Endothelial cell of umbilical vein (primary cell): ENCODE measurements at regions not wholly inside any gene's neighbourhood (a gene's known extent, or its start where the extent isn't known, plus 50 kb on each side); places are given as distances from the start of the nearest gene placed in this dataset.

ENCODE experiments used
- BruUV-seq: library from RNA; stranded (reverse); fragments of 400-500 nt; replicated peaks from 2 replicates; lab custom pipeline; 2021; lab: Mats Ljungman, UMichigan
- CTCF ChIA-PET: fragments of 300-600, 350-600 bp; sonication (Branson Sonifier 250); formaldehyde crosslinking; loops from one replicate; lab custom pipeline; 2021; ENCODE audit warnings: antibody characterized with exemption, inconsistent platforms; lab: Charles Lee
- POLR2A ChIA-PET: fragments of 300-600, 350-600 bp; sonication (Branson Sonifier 250); formaldehyde crosslinking; loops from one replicate; lab custom pipeline; 2021; ENCODE audit warnings: antibody characterized with exemption, inconsistent platforms; lab: Charles Lee
- DNase-seq: peaks from one replicate; pipeline ENCODE4 v3.0.0-alpha.2; 2011; ENCODE audit warnings: low read depth, low spot score
- FAIRE-seq: peaks from 2 replicates; lab custom pipeline; 2011; peaks lifted over from hg19 to GRCh38; lab: Jason Lieb, UNC
- H2AFZ ChIP-seq: 2 replicates; pipeline ENCODE4 v1.6.0; 2012; ENCODE audit warnings: low read depth, low read length, control low read depth, inconsistent platforms
- H3K27ac ChIP-seq: 2 replicates; pipeline ENCODE4 v1.5.1; 2011; ENCODE audit warnings: low read depth, mild to moderate bottlenecking, control low read depth, low read length, moderate library complexity; ENCODE audit not compliant: insufficient read depth
- H3K27me3 ChIP-seq, 2 experiments: 2 replicates each; pipeline versions ENCODE4 v1.6.0 to v1.6.1; 2011; ENCODE audit warnings: low read length in 2 of 2, mixed read lengths in 1 of 2; ENCODE audit not compliant: control insufficient read depth in 2 of 2, insufficient read depth in 2 of 2
- H3K36me3 ChIP-seq, 2 experiments: 2 replicates in 1 of 2; 3 replicates in 1 of 2; pipeline ENCODE4 v1.5.1; 2011; ENCODE audit warnings: low read length in 2 of 2, mild to moderate bottlenecking in 1 of 2, moderate library complexity in 1 of 2; ENCODE audit not compliant: control insufficient read depth in 2 of 2, insufficient read depth in 2 of 2; ENCODE audit errors: extremely low read depth in 1 of 2
- H3K4me1 ChIP-seq: 3 replicates; pipeline ENCODE4 v1.5.1; 2011; ENCODE audit warnings: mild to moderate bottlenecking, low read length; ENCODE audit not compliant: control insufficient read depth, insufficient read depth; ENCODE audit errors: extremely low read depth
- H3K4me2 ChIP-seq: 2 replicates; pipeline ENCODE4 v1.6.1; 2011; ENCODE audit warnings: low read length, control low read depth, mixed read lengths; ENCODE audit not compliant: insufficient read depth
- H3K4me3 ChIP-seq, 3 experiments: fragments of 200-600 bp in 1 of 3; sonication (generic), shearing (Covaris generic) in 1 of 3; replicated peaks in 1 of 3; 2 replicates each; pipeline ENCODE4 v1.5.1; 2011 to 2016; ENCODE audit warnings: control low read depth in 3 of 3, low read length in 3 of 3, mild to moderate bottlenecking in 2 of 3, inconsistent platforms in 1 of 3, low read depth in 1 of 3, moderate library complexity in 1 of 3; ENCODE audit not compliant: insufficient read depth in 1 of 3
- H3K79me2 ChIP-seq: 2 replicates; pipeline ENCODE4 v1.6.0; 2012; ENCODE audit warnings: low read length, inconsistent platforms; ENCODE audit not compliant: control insufficient read depth, insufficient read depth
- H3K9ac ChIP-seq: replicated peaks from 2 replicates; pipeline ENCODE3; 2011; ENCODE audit warnings: low read length, control low read depth; ENCODE audit not compliant: insufficient read depth; ENCODE audit errors: extremely low read depth
- H3K9me1 ChIP-seq: replicated peaks from 3 replicates; pipeline ENCODE4 v1.6.0; 2011; ENCODE audit warnings: mild to moderate bottlenecking, low read length; ENCODE audit not compliant: control insufficient read depth, insufficient read depth; ENCODE audit errors: extremely low read depth
- H3K9me3 ChIP-seq: replicated peaks from 2 replicates; pipeline ENCODE4 v1.5.1; 2012; ENCODE audit warnings: low read length, inconsistent platforms; ENCODE audit not compliant: control insufficient read depth, insufficient read depth
- H4K20me1 ChIP-seq: replicated peaks from 2 replicates; pipeline ENCODE3; 2011; ENCODE audit warnings: mild to moderate bottlenecking, low read length; ENCODE audit not compliant: control insufficient read depth, insufficient read depth; ENCODE audit errors: extremely low read depth
- CTCF ChIP-seq, 2 donors: IDR thresholded peaks; 1 replicate in 1 of 2; 2 replicates in 1 of 2; pipeline ENCODE4 v1.5.1; 2011; ENCODE audit warnings: low read length in 2 of 2, mild to moderate bottlenecking in 2 of 2, moderate library complexity in 2 of 2, control low read depth in 1 of 2, inconsistent platforms in 1 of 2, low read depth in 1 of 2; ENCODE audit not compliant: insufficient read depth in 1 of 2; ENCODE audit errors: extremely low read depth in 1 of 2
- EZH2 ChIP-seq: IDR thresholded peaks from 2 replicates; pipeline ENCODE4 v1.6.1; 2012; ENCODE audit warnings: borderline replicate concordance, low read depth, mild to moderate bottlenecking, moderate library complexity, low read length, inconsistent platforms; ENCODE audit not compliant: severe bottlenecking
- FOS ChIP-seq: IDR thresholded peaks from 2 replicates; pipeline ENCODE4 v1.6.1; 2011; ENCODE audit warnings: mild to moderate bottlenecking, low read length, moderate library complexity, borderline replicate concordance; ENCODE audit not compliant: insufficient read depth
- GATA2 ChIP-seq: IDR thresholded peaks from 2 replicates; pipeline ENCODE4 v1.7.0; 2011; ENCODE audit warnings: low read depth, mild to moderate bottlenecking, moderate library complexity, mixed read lengths, low read length; ENCODE audit not compliant: insufficient read length, insufficient read depth
- JUN ChIP-seq: IDR thresholded peaks from 2 replicates; pipeline ENCODE4 v1.6.1; 2011; ENCODE audit warnings: borderline replicate concordance, low read depth; ENCODE audit not compliant: insufficient read length, insufficient read depth
- MAX ChIP-seq: IDR thresholded peaks from 2 replicates; pipeline ENCODE4 v1.6.1; 2011; ENCODE audit not compliant: insufficient read depth, insufficient read length
- MYC ChIP-seq: IDR thresholded peaks from one replicate; pipeline ENCODE4 v1.6.1; 2011; ENCODE audit warnings: mild to moderate bottlenecking, low read depth, low read length
- POLR2A ChIP-seq: IDR thresholded peaks from 2 replicates; pipeline ENCODE4 v1.6.1; 2012; ENCODE audit warnings: low read depth, mild to moderate bottlenecking, control low read depth, low read length
- POLR2AphosphoS5 ChIP-seq: IDR thresholded peaks from 2 replicates; pipeline ENCODE4 v1.6.1; 2012; ENCODE audit warnings: low read depth, mild to moderate bottlenecking, control low read depth, low read length, moderate library complexity; ENCODE audit not compliant: insufficient read depth
- dilution Hi-C: fragments of 300-500 bp; cut with MboI; formaldehyde crosslinking; loops from one replicate; pipeline ENCODE4 v1.15.0; 2019; ENCODE audit warnings: low sequenced_read_pairs; ENCODE audit not compliant: extremely low pct_ligation_motif_present
- intact Hi-C: fragments of 100-400 bp; cut with micrococcal nuclease; formaldehyde crosslinking; loops from one replicate; pipeline ENCODE4 v1.10.0; 2022

DNA sequence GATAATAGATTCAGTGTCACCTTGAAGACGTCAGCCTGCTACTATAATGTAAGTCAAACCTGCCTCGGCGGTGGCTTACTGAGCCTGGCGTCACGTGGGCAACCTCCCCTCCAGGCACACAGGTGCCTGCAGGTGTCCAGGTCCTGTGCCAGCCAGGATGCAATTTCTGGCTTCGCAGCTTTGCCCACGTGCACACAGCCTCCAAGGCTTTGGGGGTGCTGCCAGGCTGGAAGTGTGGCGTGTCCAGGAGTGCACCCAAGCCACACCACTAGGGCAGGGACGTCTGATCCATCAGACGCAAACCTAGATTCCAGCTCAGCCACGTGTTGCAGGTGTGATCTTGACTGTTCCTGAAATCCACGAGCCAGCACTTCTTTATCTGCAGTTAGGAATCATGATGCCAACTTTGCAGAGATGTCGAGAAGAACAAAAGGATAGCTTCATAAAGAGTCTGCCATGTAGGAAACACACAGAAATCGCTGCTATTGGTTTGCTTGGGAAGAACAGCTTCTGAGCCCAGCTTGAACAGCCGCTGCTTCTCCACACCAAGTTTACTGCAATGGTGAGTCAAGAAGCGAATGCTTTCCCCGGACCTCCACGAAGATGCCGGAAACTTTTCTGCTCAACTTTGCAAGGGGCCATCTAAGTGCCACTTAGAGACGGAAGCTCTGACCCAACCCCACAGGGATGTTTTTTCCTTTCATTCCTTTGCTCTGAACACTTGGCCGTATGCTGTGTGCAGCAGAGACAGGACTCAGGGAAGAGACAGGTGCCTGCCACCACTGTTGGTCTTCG lies 84.2 kb upstream of the SALL3 start:
- Histone ChIP-seq H3K79me2 (no peaks in the 10 kb centered on the region), H3K27me3 (no peaks in the 10 kb centered on the region), H3K4me3 (no peak overlapping the region), H3K27ac (no peak overlapping the region), H4K20me1 (no peaks in the 10 kb centered on the region), H3K4me1 (no peaks in the 10 kb centered on the region), H3K4me2 (no peak overlapping the region), H3K9ac (no peak overlapping the region), H3K9me1 (no peaks in the 10 kb centered on the region), H2AFZ (no peak overlapping the region), H3K9me3 (peaks cover 2% of the 10 kb centered on the region), H3K36me3 (no peaks in the 10 kb centered on the region)
- no TSS peak for BruUV-seq
- dilution Hi-C loops: no loop called here
- intact Hi-C loops: no loop called here
- TF ChIP-seq MYC (no peak), EZH2 (no peak), GATA2 (no peak), POLR2AphosphoS5 (no peak)
- ChIA-PET CTCF (no interaction called here), POLR2A (no interaction called here)
- FAIRE-seq (no peak), DNase-seq (no peak)

GRCh38 chr18:78896111-78896905 lies 83.3 kb upstream of the SALL3 start:
- dilution Hi-C loops (no loop called here), intact Hi-C loops (no loop called here)
- ChIA-PET POLR2A (no interaction called here), CTCF (no interaction called here)
- Histone ChIP-seq H4K20me1 (no peaks in the 10 kb centered on the region), H2AFZ (no peak overlapping the region), H3K9ac (no peak overlapping the region), H3K9me3 (peaks cover 2% of the 10 kb centered on the region), H3K27ac (no peak overlapping the region), H3K79me2 (no peaks in the 10 kb centered on the region), H3K4me1 (no peaks in the 10 kb centered on the region), H3K4me3 (no peak overlapping the region), H3K9me1 (no peaks in the 10 kb centered on the region), H3K4me2 (no peak overlapping the region), H3K36me3 (no peaks in the 10 kb centered on the region), H3K27me3 (no peaks in the 10 kb centered on the region)
- no peak for DNase-seq
- FAIRE-seq: no peak
- no TSS peak for BruUV-seq
- no peak for TF ChIP-seq POLR2AphosphoS5
- TF ChIP-seq GATA2: no peak
- no peak for TF ChIP-seq JUN
- TF ChIP-seq FOS: no peak
- TF ChIP-seq POLR2A: no peak
- TF ChIP-seq EZH2: no peak
- no peak for TF ChIP-seq CTCF (IDR thresholded peaks at IDR 0.05; ENCODE audit: extremely low read depth in 1 of 2, insufficient read depth in 1 of 2, low read depth in 1 of 2, low read length in 2 of 2)
- TF ChIP-seq MAX: no peak
- TF ChIP-seq MYC: no peak
